Inflammatory macrophage treated with lipopolysaccharide for 1 hour (primary cell): ENCODE measurements at regions not wholly inside any gene's neighbourhood (a gene's known extent, or its start where the extent isn't known, plus 50 kb on each side); places are given as distances from the start of the nearest gene placed in this dataset.
"Not testable (repeated sequence)": the region's sequence is repeated elsewhere in the genome, so short reads cannot be mapped to it uniquely, and the experiment has no call there.

Source experiments
- DNase-seq, 2 donors: peaks; one replicate each; pipeline ENCODE4 v3.0.0-alpha.2; 2020 to 2022

GRCh38 chr2:61671561-61672315 is 133.6 kb upstream of the XPO1 start:
- DNase-seq: no peak

- DNase-seq: peak; percentile 37 to 50
Observed at GRCh38 chr2:61670591-61671501, 132.7 kb upstream of the XPO1 start.

GRCh38 chr2:61664190-61664589 is 126.0 kb upstream of the XPO1 start:
- no peak for DNase-seq

GRCh38 chr2:61662990-61663389 is 124.8 kb upstream of the XPO1 start:
- no peak for DNase-seq

- no peak for DNase-seq
Observed at GRCh38 chr2:61660511-61661388, 122.6 kb upstream of the XPO1 start.

GRCh38 chr2:61658841-61659780 is 121.0 kb upstream of the XPO1 start:
- DNase-seq: peak; percentile 47 to 53

GRCh38 chr2:61649946-61650345 is 111.8 kb upstream of the XPO1 start:
- DNase-seq: not testable (repeated sequence)

GRCh38 chr2:61649021-61649420 is 110.9 kb upstream of the XPO1 start:
- no peak for DNase-seq

- no peak for DNase-seq
Observed at GRCh38 chr2:61647044-61647443, 108.9 kb upstream of the XPO1 start.

GRCh38 chr2:61645911-61646310 is 107.8 kb upstream of the XPO1 start:
- DNase-seq: peak; percentile 29 to 44

GRCh38 chr2:61643153-61643552 is 105.0 kb upstream of the XPO1 start:
- not testable (repeated sequence) for DNase-seq

GRCh38 chr2:61640406-61640805 is 102.2 kb upstream of the XPO1 start:
- no peak for DNase-seq

- DNase-seq: no peak
Observed at GRCh38 chr2:61639721-61640120, 101.6 kb upstream of the XPO1 start.

- no peak for DNase-seq
Observed at GRCh38 chr2:61636686-61637085, 98.5 kb upstream of the XPO1 start.

- DNase-seq: no peak
Observed at GRCh38 chr2:61634512-61634911, 96.4 kb upstream of the XPO1 start.

GRCh38 chr2:61633250-61633649 is 95.1 kb upstream of the XPO1 start:
- DNase-seq: no peak

GRCh38 chr2:61632276-61633169 is 94.4 kb upstream of the XPO1 start:
- DNase-seq: no peak

- no peak for DNase-seq
Observed at GRCh38 chr2:61631321-61631720, 93.2 kb upstream of the XPO1 start.

- DNase-seq: no peak
Observed at GRCh38 chr2:61626827-61627226, 88.7 kb upstream of the XPO1 start.

- DNase-seq: no peak
Observed at GRCh38 chr2:61623747-61624146, 85.6 kb upstream of the XPO1 start.
